Stimulated activated CD8-positive, alpha-beta memory T cell treated with anti-CD3 and anti-CD28 coated beads, Interleukin-15, amount 100 ng/mL, for 48 hours (primary cell): ENCODE measurements at regions not wholly inside any gene's neighbourhood (a gene's known extent, or its start where the extent isn't known, plus 50 kb on each side); places are given as distances from the start of the nearest gene placed in this dataset.
"Not testable (repeated sequence)": the region's sequence is repeated elsewhere in the genome, so short reads cannot be mapped to it uniquely, and the experiment has no call there.

Experiments
- DNase-seq, 2 donors: peaks; one replicate each; pipeline ENCODE4 v3.0.0-alpha.2; 2020; ENCODE audit warnings: low read depth in 2 of 2

- not testable (repeated sequence) for DNase-seq
Observed at GRCh38 chr9:39566782-39567181, 211.3 kb downstream of the SPATA31A1 start.

DNA sequence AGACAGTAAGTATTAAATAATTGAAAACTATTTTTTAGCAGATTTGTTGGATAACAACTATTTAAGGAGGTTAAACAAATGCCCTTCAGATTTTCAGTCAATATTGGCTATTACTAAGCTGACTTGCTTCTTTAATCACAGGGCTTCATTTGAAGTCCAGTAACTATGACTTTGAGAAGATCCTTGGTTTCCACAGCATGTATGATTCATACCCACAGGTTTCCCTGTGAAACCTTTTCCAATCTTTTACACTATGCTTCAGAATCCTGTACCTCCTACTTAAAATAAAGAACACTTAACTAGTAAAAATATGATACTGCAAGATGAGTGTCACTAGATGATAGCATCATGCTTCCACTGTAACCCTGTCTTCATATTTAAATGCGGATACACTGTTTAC lies 211.9 kb downstream of the SPATA31A1 start:
- not testable (repeated sequence) for DNase-seq

DNA sequence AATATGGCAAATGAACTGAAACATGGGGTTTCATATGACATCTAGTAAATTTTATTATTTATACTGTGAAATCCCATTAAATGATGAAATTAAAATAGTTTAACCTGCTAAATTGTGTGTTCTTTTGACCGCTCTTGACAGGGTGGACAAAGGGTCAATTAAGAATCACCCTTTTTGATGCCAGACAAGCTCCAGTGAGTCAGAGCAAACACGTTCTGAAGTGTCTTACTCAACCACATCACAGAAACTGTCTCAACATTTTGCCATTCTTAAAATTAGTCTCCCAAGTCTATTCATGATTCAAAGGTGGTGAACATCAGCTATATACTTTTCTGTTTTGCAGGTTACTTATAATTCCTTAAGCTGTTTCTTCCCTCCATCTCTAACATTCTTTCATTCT lies 213.4 kb downstream of the SPATA31A1 start:
- not testable (repeated sequence) for DNase-seq

GRCh38 chr9:39573024-39574022 lies 217.9 kb downstream of the SPATA31A1 start:
- not testable (repeated sequence) for DNase-seq

DNA sequence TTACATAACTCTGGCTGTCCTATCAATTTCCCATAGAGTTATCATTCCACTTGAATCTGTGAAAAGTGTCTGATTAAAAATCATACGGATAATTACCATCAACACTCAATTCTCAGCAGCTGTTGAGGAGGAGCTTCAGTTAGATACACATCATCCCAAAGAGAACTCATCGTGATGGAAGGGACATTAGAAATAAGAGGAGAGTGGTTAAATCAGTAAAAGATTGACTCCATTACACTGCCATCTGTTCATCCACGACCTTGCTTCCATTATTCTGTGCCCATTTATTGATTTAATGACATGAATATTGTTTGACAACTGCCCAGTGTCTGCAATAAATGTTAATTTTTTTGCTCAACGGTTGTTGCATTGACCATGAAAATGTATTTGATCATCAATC lies 223.5 kb downstream of the SPATA31A1 start:
- not testable (repeated sequence) for DNase-seq

DNA sequence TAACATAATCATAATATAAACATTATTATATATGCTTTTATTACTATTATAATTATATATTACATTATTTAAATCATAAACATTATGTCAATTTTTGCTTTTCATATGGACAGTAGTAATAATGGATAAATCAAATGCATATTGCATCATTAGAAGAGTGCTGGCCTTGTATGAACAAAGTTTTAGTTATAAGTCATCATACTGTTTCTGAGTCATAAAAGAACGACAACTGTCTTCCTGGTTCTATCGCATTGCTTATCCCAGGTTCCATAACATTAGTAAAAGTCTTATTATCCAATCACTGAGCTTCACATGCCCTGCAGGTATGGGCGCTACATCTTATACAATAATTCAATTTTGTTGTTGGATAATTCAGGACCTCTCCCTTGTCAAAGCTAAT lies 225.8 kb downstream of the SPATA31A1 start:
- not testable (repeated sequence) for DNase-seq

- DNase-seq = not testable (repeated sequence)
Observed at GRCh38 chr9:39582677-39583412, 227.4 kb downstream of the SPATA31A1 start.

DNA sequence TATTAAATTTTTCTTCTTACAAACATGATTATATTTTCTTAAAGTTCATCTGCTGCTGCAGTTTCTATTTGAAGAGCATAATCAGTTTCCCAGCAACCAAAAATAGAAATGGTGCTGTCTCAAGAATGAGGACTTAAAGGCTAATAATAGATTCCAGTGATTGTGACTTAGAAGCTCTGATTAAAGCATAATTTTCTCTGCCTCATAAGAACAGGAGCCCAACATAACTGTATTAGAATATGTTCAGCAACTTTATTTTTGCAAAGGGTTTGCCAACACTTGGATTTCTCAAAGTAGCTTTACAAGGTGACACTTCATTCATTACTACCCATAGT lies 227.9 kb downstream of the SPATA31A1 start:
- DNase-seq = not testable (repeated sequence)

GRCh38 chr9:39585233-39585632 lies 229.8 kb downstream of the SPATA31A1 start:
- DNase-seq = not testable (repeated sequence)

- DNase-seq = no peak
Observed at GRCh38 chr9:39587844-39588499, 232.5 kb downstream of the SPATA31A1 start.

DNA sequence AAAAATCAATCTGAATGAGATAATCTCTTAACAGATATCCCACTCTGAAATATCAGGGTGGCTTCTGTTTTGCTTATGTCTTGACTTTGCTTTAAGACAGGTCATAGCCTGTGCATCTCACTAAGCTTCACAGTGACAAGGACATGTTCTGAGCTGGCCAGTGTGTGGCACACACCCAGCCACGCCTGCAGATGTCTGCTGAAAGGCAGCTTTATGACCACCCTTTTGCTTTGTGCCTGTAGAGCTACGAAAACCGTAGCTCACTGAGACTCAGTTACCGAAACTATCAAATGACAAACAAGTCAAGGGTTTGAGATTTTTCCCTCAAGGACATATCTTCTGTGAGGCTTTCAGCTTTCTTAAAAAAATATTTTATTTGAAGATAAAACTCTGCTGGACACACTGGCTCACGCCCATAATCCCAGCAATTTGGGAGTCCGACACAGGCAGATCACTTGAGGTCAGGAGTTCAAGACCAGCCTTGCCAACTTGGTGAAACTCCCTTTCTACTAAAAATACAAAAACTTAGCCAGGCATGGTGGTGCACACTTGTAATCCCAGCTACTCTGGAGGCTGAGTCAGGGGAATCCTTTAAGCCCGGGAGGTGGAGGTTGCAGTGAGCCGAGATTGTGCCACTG lies 233.2 kb downstream of the SPATA31A1 start:
- no peak for DNase-seq

- DNase-seq = not testable (repeated sequence)
Observed at GRCh38 chr9:39604089-39604488, 248.6 kb downstream of the SPATA31A1 start.

DNA sequence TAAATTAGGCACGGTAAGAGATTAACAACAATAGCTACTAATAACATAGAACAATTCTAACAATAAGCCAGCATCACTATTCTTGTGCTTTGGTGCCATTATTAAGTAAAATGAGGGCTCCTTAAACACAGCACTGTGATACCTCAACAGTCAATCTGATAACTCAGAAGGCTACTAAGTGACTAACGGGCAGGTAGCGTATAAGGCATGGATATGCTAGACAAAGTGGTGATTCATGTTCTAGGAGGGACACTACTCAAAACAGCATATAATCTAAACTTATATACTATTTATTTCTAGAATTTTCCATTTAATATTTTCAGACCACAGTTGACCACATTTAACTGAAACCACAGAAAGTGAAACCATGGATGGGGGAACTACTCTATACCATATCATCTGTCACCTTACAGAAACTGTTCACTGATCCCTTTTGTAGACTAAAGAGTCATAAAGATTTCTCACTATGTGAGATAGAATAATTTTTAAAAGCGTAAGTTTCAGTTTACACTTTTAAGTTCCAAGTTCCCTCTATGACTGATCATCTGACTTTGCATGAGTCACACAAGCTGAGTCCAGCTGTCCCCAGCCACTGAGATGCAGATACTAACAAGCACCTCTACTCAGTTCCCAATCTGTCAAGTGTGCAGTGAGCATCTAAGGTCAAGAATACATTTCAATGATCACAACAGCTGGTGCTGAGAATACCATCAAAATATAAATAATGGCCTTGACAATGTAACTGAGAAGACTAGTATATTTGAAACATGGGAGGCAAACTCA lies 256.2 kb downstream of the SPATA31A1 start:
- DNase-seq = not testable (repeated sequence)

DNA sequence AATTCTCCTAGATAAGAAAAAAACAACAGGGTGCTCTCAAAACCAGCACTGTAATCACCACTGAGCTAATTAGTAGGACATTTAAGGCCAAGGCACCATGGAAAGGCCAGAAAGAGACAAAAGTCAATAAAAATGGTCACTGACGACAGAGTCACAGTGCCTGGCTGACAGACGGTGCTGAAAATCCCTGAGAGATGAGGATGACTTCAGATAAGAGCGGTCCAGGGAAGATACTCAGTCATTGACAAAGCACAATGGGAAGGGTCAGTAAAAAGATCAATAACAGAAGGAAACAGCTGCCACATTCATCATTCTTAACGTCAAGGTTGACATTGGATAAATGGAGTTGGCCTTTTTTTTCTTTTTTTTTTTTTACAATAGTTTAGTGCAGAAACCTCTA lies 261.0 kb downstream of the SPATA31A1 start:
- not testable (repeated sequence) for DNase-seq

- DNase-seq = not testable (repeated sequence)
Observed at GRCh38 chr9:39624048-39624447, 268.6 kb downstream of the SPATA31A1 start.

DNA sequence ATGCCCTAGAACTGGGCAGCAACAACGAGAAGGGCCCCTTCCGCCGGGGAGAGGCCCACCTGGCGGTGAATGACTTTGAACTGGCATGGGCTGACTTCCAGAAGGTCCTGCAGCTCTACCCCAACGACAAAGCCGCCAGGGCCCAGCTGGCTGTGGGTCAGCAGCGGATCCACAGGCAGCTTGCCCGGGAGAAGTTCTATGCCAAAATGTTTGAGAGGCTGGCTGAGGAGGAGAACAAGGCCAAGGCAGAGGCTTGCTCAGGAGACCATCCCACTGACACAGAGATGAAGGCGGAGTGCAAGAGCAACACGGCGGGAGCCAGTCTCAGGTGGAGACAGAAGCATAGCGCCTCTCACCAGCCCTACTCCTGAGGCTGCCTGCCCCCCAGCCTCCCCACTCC lies 276.6 kb downstream of the SPATA31A1 start:
- not testable (repeated sequence) for DNase-seq

DNA sequence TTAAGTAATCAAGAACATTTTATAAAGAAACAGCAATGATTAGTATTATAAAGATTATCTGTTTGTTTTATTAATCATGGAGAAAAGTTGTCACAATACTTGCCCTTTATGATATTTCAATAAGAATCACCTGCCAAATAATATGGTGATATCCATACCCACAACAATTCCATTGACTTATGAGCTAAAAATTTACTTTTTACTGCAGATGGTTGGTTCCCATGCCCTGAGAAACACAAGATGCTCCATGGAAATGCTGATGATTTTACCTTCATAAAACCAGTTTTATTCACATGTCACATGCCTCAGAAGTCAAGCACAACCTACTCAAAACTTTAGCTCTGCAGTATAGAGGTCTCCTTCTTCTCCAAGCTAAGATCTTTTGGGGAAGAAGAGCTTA lies 293.6 kb downstream of the SPATA31A1 start:
- not testable (repeated sequence) for DNase-seq

- DNase-seq = not testable (repeated sequence)
Observed at GRCh38 chr9:39656960-39657603, 301.6 kb downstream of the SPATA31A1 start.

GRCh38 chr9:39663020-39663419 lies 307.6 kb downstream of the SPATA31A1 start:
- not testable (repeated sequence) for DNase-seq

DNA sequence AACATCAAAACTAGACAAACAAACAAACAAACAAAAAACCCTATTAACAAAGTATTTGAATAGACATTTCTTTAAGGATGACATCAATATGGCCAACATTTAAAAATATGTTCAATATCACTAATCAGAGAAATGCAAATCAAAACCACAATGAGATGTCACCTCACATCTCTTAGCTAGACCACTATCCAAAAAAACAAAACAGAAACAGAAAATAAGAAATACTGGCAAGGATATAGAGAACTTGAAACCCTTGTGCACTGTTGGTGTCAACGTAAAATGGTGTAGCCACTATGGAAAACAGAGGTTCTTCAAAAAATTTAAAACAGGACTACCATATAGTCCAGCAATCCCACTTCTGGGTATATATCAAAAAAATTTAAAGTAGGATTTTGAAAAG lies 308.2 kb downstream of the SPATA31A1 start:
- not testable (repeated sequence) for DNase-seq
